ENCODE measurements at regions not wholly inside any gene's neighbourhood (a gene's known extent, or its start where the extent isn't known, plus 50 kb on each side); places are given as distances from the start of the nearest gene placed in this dataset.

DNA sequence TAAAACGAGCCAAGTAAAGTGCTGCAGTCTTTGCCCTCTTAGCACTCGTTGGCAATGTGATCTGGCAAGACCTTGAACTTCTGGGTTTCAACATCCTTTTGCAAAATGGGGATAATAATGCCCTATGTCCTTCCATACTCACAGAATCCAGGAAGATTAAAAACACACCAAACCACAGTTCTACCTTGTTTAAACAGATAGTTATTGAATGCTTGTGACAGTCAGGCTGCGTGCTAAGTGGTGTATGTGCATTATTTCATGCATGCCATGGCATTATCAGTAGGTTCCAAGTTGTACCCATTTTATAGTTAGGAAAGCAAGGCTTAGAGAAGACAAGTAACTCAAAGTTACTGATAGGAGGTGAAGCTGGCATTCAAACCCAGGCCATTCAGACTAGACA lies 308.6 kb upstream of the PROX1 start:
- TF ChIP-seq, protein P1, sequence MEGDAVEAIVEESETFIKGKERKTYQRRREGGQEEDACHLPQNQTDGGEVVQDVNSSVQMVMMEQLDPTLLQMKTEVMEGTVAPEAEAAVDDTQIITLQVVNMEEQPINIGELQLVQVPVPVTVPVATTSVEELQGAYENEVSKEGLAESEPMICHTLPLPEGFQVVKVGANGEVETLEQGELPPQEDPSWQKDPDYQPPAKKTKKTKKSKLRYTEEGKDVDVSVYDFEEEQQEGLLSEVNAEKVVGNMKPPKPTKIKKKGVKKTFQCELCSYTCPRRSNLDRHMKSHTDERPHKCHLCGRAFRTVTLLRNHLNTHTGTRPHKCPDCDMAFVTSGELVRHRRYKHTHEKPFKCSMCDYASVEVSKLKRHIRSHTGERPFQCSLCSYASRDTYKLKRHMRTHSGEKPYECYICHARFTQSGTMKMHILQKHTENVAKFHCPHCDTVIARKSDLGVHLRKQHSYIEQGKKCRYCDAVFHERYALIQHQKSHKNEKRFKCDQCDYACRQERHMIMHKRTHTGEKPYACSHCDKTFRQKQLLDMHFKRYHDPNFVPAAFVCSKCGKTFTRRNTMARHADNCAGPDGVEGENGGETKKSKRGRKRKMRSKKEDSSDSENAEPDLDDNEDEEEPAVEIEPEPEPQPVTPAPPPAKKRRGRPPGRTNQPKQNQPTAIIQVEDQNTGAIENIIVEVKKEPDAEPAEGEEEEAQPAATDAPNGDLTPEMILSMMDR (IDR thresholded peaks at IDR 0.05; ENCODE audit: low read depth, low read length): no peak
- TF ChIP-seq EZH2phosphoT487 (IDR thresholded peaks at IDR 0.05; ENCODE audit: low read depth): no peak
